ENCODE measurements at regions not wholly inside any gene's neighbourhood (a gene's known extent, or its start where the extent isn't known, plus 50 kb on each side); places are given as distances from the start of the nearest gene placed in this dataset.

DNA sequence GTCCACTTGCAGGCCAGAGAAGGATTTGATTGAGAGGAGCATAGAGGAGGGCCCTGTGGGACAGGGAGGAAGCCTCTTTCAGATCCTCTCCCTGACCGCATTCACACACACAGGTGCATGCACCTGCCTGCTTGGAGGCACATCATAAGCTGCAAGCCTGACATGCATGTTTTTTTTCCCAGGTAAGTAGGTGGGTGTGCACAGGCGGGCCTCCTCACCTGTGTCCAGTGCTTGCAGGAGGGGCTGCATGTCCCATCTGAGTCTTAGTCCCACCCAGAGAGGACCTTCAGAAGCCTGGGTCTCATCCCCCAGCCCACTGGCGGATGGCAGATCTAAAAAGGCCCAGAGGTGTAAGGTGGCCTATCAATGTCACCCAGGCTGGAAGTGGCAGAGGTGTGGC is 130.8 kb downstream of the TMEM132E start:
- TF ChIP-seq GATA3 (IDR thresholded peaks at IDR 0.05; ENCODE audit: low read depth, low read length) (no peak), GATA2 (IDR thresholded peaks at IDR 0.05; ENCODE audit: low read depth, low read length) (no peak)

GRCh38 chr17:34709158-34709754 is 129.9 kb downstream of the TMEM132E start:
- TF ChIP-seq GATA2 (IDR thresholded peaks at IDR 0.05; ENCODE audit: low read depth, low read length) (no peak), GATA3 (IDR thresholded peaks at IDR 0.05; ENCODE audit: low read depth, low read length) (no peak)

GRCh38 chr17:34706029-34706428 is 126.6 kb downstream of the TMEM132E start:
- no peak for TF ChIP-seq GATA2 (IDR thresholded peaks at IDR 0.05; ENCODE audit: low read depth, low read length)
- TF ChIP-seq GATA3 (IDR thresholded peaks at IDR 0.05; ENCODE audit: low read depth, low read length): no peak

GRCh38 chr17:34703533-34703932 is 124.2 kb downstream of the TMEM132E start:
- TF ChIP-seq GATA2 (IDR thresholded peaks at IDR 0.05; ENCODE audit: low read depth, low read length): no peak
- no peak for TF ChIP-seq GATA3 (IDR thresholded peaks at IDR 0.05; ENCODE audit: low read depth, low read length)

- TF ChIP-seq GATA3 (IDR thresholded peaks at IDR 0.05; ENCODE audit: low read depth, low read length) (no peak), GATA2 (IDR thresholded peaks at IDR 0.05; ENCODE audit: low read depth, low read length) (no peak)
Measured at GRCh38 chr17:34699181-34699580, 119.8 kb downstream of the TMEM132E start.

DNA sequence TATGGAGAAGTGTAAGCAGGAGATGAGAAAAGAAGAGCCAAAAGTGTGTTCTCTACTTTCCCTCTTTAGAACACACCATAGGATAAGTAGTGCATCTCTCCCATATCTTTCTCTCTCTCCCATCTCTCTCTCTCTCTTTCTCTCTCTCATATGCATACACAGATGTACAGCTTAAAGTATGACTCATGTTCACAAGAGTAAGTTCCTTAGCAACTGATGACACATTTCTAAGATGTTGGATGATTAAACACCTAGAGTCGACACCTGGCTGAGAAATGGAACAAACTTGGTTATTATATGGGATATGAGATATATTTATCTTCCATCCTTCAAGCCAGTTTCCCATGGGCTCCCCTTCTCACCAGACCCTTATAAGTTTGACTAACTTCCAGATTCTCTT is 113.5 kb downstream of the TMEM132E start:
- no peak for TF ChIP-seq GATA3 (IDR thresholded peaks at IDR 0.05; ENCODE audit: low read depth, low read length)
- TF ChIP-seq GATA2 (IDR thresholded peaks at IDR 0.05; ENCODE audit: low read depth, low read length): no peak

Measured in SH-SY5Y (cell line).